GM12875 (cell line): ENCODE measurements at regions not wholly inside any gene's neighbourhood (a gene's known extent, or its start where the extent isn't known, plus 50 kb on each side); places are given as distances from the start of the nearest gene placed in this dataset.

ENCODE experiments used
- H3K4me3 ChIP-seq: one replicate; pipeline ENCODE4 v1.5.1; 2011; ENCODE audit warnings: low read depth, low read length, control low read depth
- CTCF ChIP-seq: IDR thresholded peaks from 2 replicates; pipeline ENCODE4 v1.5.1; 2011; ENCODE audit warnings: low read depth, mild to moderate bottlenecking, control low read depth, inconsistent platforms, low read length, moderate library complexity, borderline replicate concordance; ENCODE audit not compliant: insufficient read depth

DNA sequence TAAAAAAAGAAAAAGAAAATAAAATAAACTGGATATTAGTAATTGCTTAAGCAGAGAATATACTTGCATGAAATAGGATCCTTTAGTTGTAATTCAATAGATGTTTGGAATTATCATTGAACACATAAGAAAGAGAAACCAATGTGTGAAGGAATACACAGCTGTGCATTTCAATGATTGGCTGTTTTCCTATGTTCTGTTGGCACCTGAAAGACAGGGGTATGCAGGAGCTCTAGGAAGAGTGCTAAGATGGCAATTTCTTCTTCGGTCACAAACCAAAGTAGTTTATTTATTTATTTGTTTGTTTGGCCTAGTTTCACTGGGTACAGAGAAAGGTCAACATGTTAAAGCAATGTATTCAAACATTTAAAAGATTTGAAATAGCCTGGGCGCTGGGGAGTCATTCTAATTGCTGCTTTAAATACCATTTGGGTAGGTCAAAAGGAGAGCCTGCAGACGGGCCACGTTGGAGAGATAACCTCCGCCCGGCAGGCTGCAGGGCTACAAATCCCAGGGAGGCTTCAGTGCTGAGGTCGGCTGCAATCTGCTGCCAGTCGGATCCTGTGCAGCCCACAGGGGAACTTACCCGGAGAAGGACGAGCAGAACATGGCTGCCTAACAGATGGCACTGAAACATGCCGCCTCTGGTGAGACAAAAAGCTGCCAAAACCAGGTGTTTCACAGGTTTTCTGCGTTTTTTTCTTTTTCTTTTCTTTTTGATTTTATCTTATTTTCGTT is 154.2 kb upstream of the TYRP1 start:
- no peak for TF ChIP-seq CTCF
- no peak overlapping the region for H3K4me3 ChIP-seq

DNA sequence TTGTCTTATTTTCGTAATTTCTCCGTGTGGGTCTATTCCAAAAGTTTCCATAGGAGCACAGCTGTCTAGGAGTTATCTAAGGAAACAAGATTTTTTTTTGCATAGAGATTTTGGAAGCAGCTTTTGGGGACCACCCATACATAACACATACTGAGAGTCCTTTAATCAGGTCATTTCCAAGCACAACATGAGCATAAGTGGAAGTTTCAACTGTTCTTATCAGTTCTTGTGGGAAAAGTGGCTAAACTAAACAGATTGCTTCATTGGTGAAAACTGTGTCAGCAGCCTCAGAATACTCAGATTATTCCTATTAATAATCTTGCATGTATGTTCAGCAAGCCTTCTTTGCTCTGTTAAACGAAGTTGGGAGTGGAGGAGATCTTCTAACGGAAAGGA is 153.6 kb upstream of the TYRP1 start:
- no peak for TF ChIP-seq CTCF

DNA sequence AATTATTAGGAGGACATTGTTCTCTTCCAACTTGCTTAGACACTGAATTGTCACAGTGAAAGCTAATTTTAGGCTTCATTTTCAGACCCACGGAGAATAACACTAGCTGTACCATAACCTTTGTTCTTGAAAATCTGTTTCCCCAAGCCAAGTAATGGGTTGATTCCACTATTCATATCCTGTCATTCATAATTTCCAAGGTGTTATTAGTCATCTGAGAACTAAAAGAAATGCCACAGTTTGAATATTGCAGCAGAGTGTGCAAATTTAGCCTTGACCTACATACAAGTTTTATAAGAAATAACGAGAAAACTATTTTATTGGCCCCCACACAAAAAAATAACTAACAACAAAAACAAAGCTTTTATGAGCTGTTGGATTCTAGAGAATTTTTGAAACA is 148.5 kb upstream of the TYRP1 start:
- no peak for TF ChIP-seq CTCF
- H3K4me3 ChIP-seq = no peak overlapping the region

More for the DNA sequence above, 153.6 kb upstream of the TYRP1 start:
- no peak overlapping the region for H3K4me3 ChIP-seq

DNA sequence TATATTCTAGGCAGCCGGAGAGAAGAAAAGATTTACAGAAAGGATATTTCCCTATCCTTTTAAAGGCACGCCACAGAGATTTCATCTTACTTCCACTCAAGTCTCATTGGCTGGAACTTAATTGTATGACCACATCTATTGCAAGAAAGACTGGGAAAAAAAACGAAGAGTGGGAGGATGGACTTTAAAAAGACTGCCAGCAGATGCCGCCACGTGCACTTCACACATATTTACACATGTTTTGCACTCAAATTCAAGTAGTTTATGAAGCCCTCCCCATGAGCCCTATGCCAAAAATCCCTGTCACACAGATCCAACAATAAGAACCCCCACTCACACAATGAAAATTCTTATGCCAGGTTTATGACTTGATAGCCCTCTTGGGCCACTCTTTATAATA is 138.5 kb upstream of the TYRP1 start:
- TF ChIP-seq CTCF = no peak
- no peak overlapping the region for H3K4me3 ChIP-seq

- no peak overlapping the region for H3K4me3 ChIP-seq
- no peak for TF ChIP-seq CTCF
Measured at GRCh38 chr9:12566404-12567090, 126.6 kb upstream of the TYRP1 start.

- H3K4me3 ChIP-seq = no peak overlapping the region
- TF ChIP-seq CTCF = no peak
Measured at GRCh38 chr9:12584656-12585522, 108.3 kb upstream of the TYRP1 start.
